Embryonic facial prominence (tissue), 1 donor: ENCODE measurements at regions not wholly inside any gene's neighbourhood (a gene's known extent, or its start where the extent isn't known, plus 50 kb on each side); places are given as distances from the start of the nearest gene placed in this dataset.
"Not testable (repeated sequence)": the region's sequence is repeated elsewhere in the genome, so short reads cannot be mapped to it uniquely, and the experiment has no call there.

Experiments used
- DNase-seq: peaks from one replicate; pipeline ENCODE4 v3.0.0-alpha.2; 2016; ENCODE audit errors: extremely low spot score

DNA sequence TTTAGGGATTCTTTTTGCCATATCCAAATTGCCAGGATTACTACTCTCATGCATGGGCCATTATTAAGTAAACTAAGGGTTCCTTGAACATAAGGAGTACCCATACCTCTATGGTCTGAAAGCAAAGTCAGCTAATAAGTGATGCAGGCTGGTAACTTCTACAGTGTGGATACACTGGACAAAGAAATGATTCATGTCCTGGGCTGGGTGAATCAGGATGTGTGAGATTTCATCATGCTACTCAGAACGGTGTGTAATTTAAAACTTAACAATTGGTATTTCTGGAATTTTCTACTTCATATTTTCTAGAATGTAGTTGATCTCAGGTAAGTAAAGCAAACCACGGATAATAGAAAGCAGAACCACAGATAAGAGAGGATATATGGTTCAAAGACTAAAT is 428.8 kb downstream of the CHSY3 start:
- no peak for DNase-seq

DNA sequence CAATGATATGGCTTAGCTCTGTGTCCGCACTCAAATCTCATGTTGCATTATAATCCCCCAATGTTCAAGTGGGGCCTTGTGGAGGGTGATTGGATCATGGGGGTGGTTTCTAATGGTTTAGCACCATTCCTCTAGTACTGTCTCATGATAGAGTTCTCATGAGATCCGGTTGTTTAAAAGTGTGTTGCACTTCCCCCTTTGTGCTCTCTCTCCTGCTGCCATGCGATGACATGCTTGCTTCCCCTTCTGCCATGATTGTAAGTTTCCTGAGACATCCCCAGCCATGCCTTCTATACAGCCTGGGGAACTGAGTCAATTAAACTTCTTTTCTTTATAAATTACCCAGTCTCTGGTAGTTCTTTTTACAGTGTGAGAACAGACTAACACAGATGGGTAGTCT is 427.1 kb downstream of the CHSY3 start:
- DNase-seq, result no peak

DNA sequence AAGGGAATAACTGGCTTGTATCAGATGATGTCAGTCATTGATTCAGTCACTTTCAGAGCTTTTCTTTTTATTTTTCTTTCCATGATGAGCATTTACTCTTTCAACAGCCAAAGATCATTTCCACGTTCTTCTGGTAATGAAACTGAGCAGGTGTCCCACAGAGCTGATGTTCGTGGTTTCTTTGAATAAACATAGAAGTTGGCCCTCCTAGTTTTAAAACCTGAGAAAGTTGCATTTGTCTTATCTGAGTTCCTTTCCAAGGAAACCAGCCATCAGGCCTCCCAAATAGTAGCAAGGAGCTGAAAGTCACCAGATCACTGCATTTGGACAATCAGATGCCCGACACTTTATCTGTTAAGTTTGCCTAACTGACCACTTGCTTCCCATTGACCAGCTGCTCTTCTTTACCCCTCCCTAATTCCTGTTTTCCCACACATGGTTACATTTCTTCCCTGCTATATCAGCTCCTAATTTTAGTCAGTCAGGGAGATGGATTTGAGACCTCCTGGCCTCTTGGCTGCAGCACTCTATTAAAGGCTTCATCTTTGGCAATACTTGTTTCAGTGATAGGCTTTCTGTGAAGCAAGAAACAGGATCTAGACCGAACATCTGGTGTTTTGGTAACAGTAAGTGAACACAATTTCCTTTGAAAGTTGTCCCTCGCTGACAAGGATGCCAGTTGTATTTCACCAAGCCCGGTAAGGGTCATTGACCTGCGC is 420.8 kb downstream of the CHSY3 start:
- DNase-seq, result no peak

DNA sequence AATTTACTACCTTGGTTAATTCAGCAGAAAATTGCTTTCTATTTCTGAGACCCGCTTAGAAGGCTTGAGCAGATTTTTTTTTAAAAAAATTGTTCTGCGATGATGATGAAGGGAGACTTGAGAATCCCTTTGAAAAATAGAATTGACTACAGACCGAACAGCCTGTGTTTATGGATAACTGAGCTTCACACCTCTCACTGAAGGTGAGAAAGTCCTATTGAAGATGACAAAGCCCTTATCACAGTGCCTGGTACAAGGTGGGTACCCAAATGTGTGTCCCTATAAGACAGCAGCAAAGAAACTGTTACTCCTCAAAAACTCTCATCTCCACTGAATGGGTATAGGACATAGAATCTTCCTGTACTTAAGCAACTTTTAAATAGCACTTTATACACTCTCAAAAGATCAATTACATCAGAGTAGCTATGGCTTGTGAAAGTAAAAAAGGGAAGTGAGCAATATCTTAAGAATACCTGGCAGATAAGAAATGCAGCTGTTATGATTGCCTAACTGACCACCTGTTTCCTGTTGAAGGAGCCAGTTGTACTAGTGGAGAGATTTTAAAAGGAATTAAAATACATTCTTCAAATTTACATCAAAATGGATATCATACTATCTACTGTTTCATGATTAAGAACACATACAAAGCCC is 419.7 kb downstream of the CHSY3 start:
- DNase-seq, result no peak

- DNase-seq, result no peak
These were observed 417.7 kb downstream of the CHSY3 start for GRCh38 chr5:130321931-130322330.

- DNase-seq, result no peak
These were observed 412.9 kb downstream of the CHSY3 start for GRCh38 chr5:130316971-130317680.

GRCh38 chr5:130295235-130295634 is 391.0 kb downstream of the CHSY3 start:
- DNase-seq, result no peak

DNA sequence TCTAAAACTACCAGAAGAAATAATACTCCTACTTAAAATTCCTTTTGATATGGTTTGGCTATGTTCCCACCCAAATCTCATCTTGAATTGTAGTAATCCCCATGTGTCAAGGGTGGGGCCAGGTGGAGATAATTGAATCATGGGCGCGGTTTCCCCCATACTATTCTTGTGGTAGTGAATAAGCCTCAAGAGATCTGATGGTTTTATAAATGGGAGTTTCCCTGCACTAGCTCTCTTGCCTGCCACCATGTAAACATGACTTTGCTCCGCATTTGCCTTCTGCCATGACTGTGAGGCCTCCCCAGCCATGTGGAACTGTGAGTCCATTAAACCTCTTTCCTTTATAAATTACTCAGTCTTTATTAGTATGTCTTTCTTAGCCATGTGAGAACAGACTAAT is 390.5 kb downstream of the CHSY3 start:
- not testable (repeated sequence) for DNase-seq

DNA sequence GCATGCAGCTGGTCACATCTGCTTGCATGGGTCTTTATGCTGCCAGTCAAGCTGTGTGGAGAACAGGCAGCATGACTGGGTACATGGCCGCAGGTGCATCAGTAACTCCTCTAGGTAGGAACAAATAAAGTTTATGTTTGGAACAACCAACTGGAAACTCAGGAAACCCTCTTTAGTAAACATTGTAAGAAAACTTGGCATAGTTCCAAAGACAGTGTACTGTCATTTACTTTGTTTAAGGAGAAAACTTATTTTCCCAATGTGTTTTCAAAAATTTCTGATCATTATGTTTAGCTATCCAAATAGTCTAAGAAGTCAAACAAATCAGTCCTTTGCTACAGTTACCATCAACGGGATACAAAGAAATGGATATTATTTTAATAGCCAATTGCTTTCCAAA is 386.0 kb downstream of the CHSY3 start:
- DNase-seq, result no peak

DNA sequence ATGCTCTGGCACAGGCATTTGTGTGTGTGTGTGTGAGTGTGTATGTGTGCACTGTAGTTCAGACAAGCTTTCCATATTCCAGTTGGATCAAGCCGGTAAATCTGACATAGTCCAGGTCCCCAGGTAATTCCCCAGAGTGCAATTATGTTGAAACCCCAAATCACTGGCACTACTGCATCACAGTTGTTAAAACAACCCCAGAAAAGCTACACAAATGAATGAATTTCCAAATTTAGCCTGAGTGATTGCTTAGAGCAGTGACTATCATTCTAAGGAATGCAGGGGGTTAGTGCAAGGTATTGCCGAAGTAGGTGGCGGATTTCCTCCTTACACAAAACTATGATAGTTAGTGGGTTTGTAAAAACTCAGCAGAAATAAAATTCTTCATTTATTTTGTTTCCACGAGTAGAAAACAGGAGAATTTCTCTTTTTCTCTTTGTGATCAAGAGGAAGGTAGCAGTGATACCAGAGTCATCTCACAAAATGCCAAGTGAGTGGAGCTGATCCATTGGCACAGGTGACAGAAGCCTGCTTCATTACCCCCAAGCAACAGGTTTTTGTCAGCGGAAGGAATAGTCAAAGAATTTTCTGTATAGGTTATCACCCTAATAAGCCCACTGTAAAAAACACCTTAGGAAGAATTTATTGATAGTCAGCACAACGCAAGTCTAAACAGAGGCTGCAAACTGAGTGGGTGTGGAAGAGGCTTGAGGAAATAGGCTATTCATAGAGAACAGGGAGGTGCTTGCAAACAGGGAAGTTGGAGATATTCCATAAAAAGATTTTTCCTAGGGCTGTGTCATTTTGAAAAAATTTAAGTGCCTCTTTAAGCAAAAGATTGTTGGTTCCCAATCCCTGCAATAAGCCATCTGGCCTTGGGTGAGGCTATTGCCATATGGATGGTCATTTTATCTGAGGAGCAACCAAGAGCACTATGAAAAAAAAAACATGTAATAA is 385.1 kb downstream of the CHSY3 start:
- DNase-seq, result no peak

DNA sequence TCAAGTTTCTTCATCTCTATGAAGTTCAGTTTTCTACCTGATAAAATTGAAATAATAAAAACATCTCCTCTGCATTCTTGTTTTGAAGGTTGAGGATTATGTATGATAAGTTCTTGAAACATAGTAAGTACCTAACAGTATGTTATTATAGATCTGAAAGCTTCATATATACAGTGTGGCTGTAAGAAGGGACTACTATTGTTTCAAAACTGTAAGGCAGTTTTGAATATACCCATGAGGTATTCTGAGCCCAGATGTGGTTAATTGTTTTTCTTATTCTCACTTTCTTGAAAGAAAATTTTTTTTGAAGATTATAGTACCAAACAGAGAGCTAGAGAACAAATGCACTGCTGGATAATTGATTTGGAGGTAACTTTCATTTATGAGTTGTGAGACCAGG is 383.2 kb downstream of the CHSY3 start:
- DNase-seq, result no peak

GRCh38 chr5:130286971-130287370 is 382.7 kb downstream of the CHSY3 start:
- no peak for DNase-seq

DNA sequence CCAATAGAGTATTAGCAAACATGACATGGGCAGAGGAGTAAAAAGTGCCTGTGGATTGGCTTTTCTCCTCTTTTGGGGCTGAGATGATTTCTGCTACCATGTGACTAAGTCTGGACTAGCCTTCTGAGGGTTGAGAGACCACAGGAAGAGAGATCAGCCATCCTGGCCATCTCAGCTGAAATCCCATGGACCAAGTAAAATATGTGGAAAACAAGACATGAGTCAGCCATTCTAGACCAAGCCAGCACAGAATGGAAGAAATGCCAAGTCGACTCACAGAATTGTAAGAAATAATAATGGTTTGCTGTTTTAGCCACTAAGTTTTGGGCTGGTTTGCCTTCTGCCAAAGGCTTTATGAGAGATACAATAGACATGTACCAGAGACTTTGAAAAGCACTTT is 377.8 kb downstream of the CHSY3 start:
- DNase-seq, result no peak

- no peak for DNase-seq
These were observed 376.4 kb downstream of the CHSY3 start for GRCh38 chr5:130280528-130281217.

DNA sequence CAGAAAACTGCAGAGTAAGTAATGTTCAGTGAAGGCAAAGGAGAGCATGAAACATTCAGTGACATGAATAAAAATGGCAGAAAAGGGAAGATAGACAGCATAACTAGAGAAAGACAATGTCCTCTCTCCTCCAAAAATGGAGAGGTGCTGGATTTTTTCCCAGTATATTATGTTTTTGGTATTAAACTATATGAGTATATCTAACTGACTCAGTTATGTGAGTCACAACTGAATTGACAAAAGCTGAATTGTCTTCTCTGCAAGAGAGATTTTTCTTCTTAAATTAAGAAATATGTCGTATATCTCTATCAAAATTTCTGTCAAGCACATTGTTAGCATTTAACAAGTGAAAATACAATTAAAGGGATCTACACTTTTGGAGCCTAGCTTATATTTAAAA is 375.1 kb downstream of the CHSY3 start:
- no peak for DNase-seq

- no peak for DNase-seq
These were observed 373.9 kb downstream of the CHSY3 start for GRCh38 chr5:130278136-130278535.

DNA sequence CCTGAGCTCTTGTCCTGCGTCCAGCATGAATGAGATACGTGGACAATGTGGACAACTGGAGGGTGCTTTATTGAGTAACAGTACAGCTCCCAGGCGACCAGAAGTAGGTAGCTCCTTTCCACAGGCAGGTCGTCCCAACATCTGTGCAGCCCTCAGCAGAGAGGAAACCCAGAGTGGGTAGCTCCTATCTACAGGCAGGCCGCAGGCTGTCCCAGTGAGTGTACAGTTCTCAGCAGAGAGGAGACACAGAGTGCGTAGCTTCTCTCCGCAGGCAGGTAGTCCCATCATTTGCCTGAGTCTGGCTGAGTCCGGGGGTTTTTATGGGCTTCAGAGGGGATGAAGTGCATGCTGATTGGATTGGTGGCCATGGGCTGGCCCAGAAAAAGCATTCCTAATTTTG is 373.3 kb downstream of the CHSY3 start:
- no peak for DNase-seq

GRCh38 chr5:130277002-130277401 is 372.7 kb downstream of the CHSY3 start:
- DNase-seq, result no peak

- DNase-seq, result no peak
These were observed 368.6 kb downstream of the CHSY3 start for GRCh38 chr5:130272837-130273236.

GRCh38 chr5:130270786-130271185 is 366.5 kb downstream of the CHSY3 start:
- DNase-seq, result no peak

GRCh38 chr5:130268489-130268888 is 364.2 kb downstream of the CHSY3 start:
- no peak for DNase-seq
